HTR-8/SVneo (cell line): ENCODE measurements at regions not wholly inside any gene's neighbourhood (a gene's known extent, or its start where the extent isn't known, plus 50 kb on each side); places are given as distances from the start of the nearest gene placed in this dataset.
"Not testable (repeated sequence)": the region's sequence is repeated elsewhere in the genome, so short reads cannot be mapped to it uniquely, and the experiment has no call there.

Source experiments
- DNase-seq: peaks from one replicate; pipeline ENCODE4 v3.0.0; 2011; ENCODE audit warnings: low spot score, mixed read lengths; ENCODE audit not compliant: insufficient read length
- FAIRE-seq: peaks from 2 replicates; lab custom pipeline; 2011; peaks lifted over from hg19 to GRCh38; lab: Jason Lieb, UNC

DNA sequence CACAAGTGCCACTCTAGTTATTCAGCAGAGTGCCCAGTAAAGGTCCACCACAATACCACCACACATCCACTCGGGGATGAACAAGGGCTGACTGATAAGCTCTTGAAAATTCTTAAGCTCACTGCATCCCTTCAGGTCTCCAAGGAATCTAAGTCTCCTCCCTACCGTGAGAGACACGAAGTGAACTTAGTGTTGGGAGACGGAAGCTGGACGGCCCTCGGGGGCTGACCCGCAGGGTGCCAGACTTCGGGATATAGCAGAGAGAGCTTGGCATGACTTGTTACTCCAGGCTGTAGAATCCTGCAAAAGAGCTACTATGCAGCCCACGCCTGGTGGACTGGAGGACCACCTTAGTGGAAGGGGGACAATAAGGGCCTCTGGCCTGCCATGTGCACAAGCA is 75.1 kb downstream of the LYZL1 start:
- not testable (repeated sequence) for FAIRE-seq, DNase-seq

DNA sequence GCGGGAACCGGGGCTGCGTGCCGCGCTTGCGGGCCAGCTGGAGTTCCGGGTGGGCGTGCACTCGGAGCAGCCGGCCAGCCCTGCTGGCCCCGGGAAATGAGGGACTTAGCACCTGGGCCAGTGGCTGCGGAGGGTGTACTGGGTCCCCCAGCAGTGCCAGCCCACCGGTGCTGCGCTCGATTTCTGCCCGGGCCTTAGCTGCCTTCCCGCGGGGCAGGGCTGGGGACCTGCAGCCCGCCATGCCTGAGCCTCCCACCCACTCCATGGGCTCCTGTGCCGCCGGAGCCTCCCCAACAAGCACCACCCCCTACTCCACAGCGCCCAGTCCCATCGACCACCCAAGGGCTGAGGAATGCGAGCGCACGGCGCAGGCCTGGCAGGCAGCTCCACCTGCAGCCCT is 77.3 kb downstream of the LYZL1 start:
- DNase-seq, FAIRE-seq: not testable (repeated sequence)

DNA sequence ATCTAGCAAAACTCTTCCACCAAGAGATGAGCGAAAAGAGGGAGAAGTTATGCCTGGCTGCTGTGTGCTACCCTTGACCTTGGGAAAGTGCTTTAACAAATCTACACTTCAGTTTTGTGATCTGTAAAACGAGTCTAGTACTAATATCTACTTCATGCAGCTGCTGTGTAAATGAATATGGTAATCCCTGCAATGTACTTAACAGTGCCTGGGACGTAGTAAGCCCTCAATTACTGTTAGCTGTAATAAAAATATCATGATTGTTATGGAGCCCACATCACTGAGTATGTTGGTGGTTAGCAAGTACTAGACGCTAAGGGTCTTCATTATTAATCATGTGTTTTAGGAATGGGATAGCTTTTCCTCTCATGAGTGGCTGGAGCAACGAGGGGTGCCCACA is 80.5 kb downstream of the LYZL1 start:
- no peak for DNase-seq
- FAIRE-seq, result no peak

DNA sequence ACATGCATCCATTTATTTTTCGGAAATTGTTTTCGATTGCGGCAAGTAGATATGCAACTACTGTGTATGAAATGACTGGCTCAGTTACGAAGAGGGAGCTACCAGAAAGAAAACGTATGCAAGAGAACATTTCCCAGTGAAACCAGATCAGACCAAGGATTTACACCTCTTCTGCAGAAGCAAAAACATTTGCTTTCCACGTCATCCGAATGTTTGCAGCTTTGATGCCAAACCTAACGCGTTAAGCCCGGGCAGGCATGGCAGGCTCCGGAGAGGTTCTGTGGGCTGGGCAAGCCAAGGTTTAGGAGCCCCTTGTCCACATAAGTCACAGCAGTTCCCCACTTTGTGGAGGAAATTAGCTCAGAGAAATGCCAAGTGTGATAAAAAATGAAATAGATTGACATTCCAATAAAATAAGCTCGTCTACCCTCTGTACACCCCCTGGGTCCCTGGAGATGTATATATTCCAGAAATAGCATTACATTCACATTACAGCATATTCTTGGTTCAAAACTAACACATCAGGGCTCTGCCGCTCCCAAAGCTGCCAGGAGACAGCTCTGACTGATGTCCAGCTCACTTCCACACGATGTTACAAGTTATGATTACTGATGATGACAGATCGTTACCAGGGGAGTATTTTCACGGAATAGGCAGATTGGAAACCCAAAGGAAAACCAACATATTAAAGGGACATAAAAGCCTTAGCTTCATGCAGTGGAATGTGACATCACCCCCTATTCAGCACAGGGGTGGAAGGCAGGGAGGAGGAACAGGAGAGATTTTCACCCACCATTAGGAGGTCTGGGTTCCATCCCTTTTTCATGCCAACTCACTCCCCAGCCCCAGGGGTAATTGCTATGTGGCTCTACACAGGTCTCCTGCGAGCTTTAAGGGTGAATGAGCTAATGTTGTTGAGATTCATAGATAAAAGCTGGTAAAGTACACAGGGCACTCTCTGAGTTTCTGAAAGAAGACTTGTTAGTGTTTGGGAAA is 81.5 kb downstream of the LYZL1 start:
- FAIRE-seq, result no peak

DNA sequence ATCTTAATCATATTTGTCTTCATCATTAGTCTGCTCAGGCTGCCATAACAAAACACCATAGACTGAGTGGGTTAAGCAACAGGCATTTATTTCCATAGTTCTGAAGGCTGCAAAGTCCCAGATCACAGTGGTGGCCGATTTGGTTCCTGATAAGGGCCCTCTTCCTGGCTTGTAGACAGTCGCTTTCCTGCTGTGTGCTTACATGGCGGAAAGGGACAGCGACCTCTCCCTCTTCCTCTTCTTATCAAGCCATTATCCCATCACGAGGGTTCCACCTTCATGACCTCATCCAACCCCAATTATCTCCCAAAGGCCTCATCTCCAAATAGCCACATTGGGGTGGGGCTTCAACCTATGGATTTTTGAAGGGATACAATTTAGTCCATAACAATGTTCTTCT is 84.0 kb downstream of the LYZL1 start:
- no peak for DNase-seq
- FAIRE-seq, result no peak

More for the DNA sequence above, 81.5 kb downstream of the LYZL1 start:
- peak; percentile 6 for DNase-seq

DNA sequence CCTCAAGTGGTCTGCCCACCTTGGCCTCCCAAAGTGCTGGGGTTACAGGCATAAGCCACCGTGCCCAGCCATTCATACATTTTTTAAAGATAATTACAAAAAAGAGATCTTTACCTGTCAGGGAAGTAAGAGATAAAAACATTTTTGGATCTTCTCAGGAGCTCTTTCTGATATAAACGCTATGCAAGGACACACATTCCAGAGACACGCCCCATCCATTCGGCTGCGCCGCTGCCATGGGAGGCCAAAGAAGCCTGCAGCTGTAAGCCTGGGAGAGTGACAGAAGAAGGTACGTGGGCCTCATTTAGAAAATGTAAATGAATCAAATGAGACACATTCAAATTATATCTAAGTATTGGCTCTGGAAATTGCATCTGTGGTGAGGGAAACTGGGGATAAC is 85.3 kb downstream of the LYZL1 start:
- FAIRE-seq, result no peak
- no peak for DNase-seq

DNA sequence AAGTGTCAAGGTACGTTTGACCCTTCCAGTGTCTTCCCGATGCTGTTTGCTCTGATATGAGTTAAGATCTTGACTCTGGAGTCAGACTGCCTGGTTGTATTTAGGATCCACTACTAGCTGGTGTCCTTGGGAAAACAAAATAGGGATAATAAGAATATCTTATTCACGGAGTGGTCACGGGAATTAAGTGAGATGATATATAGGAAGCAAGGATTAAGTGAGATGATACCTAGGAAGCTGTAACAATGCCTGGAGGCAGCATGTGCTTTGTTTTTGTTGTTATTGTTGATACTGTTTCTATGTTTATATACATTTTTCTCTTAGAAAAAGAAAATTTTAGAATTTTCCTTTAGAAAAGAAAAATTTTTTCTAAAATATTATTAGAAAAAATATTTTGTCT is 87.0 kb downstream of the LYZL1 start:
- FAIRE-seq, result no peak
- DNase-seq, result no peak

DNA sequence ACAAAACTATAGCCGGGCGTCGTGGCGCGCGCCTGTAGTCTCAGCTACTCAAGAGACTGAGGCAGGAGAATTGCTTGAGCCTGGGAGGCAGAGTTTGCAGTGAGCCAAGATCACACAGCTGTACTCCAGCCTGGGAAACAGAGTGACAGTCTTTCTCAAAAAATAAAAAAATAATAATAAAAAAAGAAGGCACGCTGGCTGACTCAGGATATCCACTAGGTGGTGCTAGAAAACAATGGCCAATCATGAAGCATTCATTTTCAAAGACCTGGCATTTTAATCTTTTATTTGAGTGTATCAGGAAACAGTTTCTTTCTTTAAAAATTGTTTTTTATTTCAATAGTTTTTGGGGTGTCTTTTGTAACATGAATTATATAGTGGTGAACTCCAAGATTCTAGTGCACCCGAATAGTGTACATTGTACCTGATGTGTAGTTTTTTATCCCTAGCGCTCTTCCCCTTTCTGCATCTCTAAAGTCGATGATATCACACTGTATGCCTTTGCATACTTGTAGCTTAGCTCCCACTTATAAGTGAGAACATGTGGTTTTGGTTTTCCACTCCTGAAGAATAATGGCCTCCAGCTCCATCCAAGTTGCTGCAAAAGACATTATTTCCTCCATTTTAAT is 88.6 kb downstream of the LYZL1 start:
- DNase-seq (peak; percentile 45), FAIRE-seq (no peak)

DNA sequence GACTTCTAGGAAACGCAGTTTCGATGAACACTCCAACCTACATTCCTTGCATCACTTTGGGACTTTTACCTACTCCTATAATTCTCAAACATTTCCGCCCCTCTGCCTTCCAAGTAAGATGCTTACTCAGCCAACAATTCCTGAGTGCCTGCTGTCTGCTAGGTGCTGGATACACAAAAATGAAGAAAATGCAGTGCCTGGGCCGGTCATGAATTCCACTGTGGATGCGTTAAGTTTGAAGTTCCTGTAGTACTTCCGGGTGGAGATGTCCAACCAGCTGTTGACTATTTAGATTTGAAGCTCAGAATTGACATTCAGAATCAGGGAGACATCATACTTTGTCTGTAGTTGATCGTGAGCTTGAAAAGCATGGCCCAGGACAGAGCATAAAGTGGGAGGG is 89.2 kb downstream of the LYZL1 start:
- FAIRE-seq, result no peak
- DNase-seq, result no peak

DNA sequence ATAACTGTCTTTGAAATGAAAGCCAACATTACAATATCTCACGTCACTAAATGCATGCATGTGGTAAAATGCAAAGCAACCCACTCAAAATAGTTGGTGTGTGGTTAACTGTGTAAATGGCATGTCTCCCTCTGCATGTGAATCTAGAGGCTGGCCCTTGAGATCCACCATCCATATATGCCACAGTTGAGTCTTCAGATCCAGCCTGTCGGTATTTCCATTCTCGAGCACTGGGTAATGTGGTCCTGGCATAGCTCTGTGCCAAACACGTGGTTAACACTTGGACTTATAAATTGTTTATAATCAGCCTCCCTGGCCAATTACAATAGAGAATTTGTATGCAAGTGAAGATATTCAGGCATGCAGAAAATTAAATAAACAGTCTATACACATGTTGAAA is 90.3 kb downstream of the LYZL1 start:
- no peak for DNase-seq
- no peak for FAIRE-seq

DNA sequence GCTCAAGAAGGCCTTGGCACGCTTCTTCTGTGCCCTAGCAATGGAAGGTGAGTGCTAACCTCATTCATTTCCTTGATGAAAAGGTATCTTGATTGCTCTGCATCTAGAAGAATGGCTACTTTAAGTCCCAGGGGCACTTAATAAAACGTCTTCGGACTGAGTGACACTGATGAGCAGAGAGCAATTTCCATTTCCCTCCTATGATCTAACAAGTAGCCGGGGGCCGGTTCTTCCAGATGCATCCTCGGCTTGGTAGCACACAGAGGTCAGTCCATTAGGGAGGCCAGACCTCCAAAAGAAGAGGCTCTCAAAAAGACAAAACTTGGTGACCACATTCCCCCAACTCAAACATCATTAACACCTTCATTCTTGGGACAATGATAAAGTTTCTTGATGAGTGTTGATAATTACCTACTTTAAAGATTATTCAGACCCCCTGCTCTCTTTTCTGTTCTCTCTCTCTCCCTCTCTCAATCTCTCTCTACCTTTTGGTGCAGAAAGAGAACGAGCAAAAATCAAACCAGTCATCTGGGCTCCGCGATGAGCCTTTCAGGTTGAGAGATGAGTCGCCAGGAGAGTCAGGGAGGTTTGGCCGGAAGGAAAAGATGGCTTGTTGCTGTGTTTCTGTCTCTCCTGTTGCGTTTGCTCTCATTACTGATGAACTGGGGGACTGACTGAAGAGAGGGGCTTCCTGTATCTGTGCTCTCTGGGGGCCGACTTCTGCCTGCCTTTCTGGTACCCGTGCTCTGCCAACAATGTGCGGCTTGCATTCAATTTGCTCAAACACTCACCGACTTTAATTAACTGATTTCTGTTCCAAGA is 91.1 kb downstream of the LYZL1 start:
- not testable (repeated sequence) for DNase-seq, FAIRE-seq

DNA sequence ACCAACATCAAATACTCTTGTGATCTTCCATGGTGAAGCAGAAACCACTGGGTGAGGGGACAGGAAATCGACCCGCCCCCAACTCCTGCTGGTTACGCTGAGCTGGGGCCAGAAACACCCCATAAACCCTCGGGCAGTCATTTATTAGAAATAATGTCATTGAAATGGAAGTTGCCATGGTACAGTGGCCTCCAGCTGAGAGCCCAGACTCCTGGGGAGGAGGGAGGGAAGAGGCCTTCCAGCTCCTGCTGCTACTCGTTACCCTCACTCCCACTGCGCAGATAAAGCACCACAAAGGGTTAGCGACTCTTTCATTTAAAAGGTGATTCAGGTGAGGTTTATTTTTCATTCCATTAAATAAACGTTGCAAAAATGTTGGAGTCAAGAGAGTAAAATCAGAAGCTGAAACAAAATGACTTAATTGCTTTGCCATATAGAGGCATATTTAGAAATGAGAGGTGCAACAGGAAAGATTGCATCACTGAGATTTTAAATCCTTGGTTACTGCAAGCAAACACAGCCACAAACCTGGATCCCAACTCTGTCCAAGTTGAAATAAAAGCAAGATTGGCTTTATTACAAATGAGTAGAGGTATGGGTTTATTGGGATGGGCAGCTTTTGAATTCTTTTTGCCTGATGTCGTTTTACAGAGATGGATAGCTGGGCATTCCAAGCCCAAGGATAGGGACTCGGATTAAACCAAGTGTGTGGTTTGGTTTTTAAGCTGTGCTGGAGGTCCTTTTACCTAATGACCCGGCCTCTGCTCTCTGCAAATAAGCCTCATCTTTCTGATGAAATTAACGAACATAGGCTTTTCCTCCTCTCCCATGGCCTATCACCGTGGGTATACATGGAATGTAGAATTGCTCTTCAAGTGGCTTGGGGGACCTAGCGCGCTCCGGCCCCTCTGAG is 92.0 kb downstream of the LYZL1 start:
- peak; percentile 13 for FAIRE-seq

DNA sequence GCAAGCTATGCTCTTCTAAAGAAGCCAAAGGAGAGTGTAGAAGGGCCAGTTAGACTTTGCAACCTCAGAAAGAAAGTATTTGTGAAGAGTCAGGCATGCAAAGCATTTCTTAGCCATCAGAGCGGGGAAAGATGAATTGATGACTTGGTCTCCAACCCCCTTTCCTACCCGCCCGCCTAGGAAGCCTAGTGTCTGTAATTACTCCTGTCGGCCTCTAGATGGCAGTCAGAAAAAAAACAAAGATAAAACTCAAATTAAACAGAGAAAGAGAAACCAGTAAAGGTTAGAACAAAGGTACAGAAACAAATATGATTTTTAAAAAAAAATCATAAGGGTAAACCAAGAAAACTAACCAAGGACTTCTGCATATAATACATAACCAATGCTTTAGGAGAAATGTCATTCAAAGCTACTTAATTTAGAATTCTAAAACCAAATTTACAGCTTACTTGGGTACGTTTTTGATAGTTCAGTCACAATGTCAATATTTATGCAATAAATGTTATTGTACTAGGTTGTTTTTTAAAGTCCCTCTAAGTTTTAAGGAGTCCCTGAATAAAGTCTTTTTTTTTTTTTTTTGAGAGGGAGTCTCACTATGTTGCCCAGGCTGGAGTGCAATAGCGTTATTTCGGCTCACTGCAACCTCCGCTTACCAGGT is 97.6 kb downstream of the LYZL1 start:
- FAIRE-seq, result no peak
- DNase-seq, result peak; percentile 15

More for the DNA sequence above, 92.0 kb downstream of the LYZL1 start:
- not testable (repeated sequence) for DNase-seq

DNA sequence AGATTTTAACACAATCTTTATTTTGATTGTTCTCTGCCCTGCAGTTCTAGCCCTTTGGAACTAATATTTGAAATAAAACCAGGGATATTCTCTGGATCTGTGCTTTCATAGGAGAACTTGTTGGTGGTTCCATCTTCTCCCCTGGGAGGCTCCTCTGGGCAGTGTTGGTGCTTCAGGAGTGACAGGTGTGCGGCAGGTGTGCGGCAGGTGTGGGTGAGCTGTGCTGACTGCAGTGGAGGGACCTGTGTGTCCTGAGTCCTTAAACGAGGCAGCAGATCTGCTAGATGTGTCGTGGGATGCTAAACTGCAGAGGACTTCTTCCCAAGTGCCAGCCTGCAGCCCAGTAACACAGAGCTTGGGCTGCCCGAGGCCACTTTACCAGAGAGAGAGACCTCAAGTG is 98.4 kb downstream of the LYZL1 start:
- no peak for FAIRE-seq
- DNase-seq, result no peak

DNA sequence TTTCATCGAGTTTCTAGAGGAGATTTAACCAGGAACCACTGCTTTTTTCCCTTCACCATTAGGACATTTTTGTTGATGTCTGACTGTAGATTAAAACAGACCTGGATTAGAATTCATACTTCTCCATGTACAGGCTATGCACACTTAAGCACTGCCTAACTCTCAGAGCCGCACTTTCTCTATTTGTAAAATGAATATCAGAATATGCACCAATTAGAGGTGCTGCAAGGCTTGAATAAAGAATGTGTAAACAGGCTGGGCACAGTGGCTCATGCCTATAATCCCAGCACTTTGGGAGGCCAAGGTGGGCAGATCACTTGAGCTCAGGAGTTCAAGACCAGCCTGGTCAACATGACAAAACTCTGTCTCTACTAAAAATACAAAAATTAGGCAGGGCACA is 99.2 kb downstream of the LYZL1 start:
- not testable (repeated sequence) for DNase-seq, FAIRE-seq

DNA sequence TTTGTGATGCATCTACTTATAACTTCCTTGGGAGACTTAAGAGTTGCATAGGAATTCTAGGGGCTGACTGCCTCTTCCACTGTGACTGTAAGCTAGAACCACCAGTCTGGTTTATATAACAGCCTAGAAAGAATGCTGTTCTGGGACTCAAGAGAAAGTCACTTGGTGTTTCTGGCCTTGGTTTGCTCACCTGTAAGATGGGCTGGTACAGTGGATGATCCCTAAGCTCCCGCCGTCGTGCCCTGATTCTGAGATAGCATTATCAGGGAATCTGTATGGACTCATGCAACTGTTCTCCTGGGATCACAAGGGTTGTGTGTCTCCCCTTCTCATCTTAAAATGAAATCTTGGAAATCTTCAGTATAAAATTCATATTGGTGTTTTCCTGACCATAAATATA is 100.6 kb downstream of the LYZL1 start:
- DNase-seq (no peak), FAIRE-seq (no peak)

DNA sequence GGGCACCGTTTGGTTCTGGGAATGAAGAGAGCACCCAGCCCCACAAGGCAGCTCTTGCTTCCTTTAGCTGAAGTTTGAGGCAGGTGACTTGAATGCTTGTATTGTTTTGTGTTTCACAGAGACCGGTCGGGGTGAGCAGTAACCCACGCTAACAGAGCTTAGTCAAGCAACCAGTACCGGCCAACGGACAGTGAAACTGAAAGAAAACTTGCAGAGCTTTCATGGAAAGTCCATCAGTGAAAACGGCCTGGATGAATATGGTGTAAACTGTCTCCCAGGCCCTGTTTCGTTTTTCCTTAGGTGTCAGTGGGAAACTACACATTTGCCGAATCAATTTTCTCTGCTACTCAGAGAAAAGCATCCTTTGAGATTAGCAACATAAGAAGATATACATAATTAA is 101.1 kb downstream of the LYZL1 start:
- FAIRE-seq, result no peak
- DNase-seq, result no peak

DNA sequence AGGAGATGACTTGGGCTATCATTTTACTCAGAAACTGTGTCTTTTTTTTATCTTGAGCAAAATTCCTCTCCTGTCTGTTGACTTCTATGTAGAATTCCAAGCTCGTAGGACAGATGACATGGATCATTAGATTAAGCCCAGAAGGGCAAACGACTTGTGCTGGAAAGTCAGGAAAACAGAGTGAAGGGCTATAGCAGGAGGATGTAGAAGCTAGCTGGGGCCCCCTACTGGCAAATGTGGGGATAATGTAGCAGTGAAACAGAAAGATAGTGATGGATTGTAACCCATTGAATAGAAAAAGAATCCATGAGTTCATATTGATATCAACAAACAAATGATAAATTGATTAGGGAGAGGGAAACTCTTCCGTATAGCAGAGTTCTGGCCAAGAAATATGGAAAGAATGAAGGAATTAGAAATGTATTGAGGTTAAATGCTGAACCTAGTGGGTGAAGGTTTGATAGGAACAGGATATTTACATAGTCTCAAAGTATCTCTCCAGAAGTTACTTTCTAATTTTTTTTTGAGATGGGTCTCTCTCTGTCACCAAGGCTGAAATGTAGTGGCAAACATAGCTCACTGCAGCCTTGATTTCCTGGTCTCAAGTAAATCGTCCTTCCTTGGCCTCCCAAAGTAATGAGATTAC is 103.6 kb downstream of the LYZL1 start:
- FAIRE-seq, result no peak
- DNase-seq, result peak; percentile 53
